D341Med (cell line): ENCODE measurements at regions not wholly inside any gene's neighbourhood (a gene's known extent, or its start where the extent isn't known, plus 50 kb on each side); places are given as distances from the start of the nearest gene placed in this dataset.
"Not testable (repeated sequence)": the region's sequence is repeated elsewhere in the genome, so short reads cannot be mapped to it uniquely, and the experiment has no call there.

Source experiments
- DNase-seq: peaks from one replicate; pipeline ENCODE4 v3.0.0; 2012; ENCODE audit warnings: low spot score

- DNase-seq: not testable (repeated sequence)
Observed at GRCh38 chr5:39753747-39754146, 329.0 kb upstream of the DAB2 start.

DNA sequence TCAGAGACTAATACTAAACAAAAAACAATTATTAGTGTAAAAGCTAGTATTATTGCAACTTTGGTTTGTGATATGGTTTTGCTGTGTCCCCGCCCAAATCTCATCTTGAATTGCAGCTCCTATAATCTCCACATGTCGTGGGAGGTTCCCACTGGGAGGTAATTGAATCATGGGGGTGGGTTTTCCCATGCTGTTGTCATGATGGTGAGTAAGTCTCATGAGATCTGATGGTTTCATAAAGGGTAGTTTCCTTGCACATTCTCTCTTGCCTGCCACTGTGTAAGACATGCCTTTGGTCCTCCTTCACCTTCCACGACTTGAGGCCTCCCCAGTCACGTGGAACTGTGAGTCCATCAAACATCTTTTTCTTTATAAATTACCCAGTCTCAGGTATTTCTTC, 325.9 kb upstream of the DAB2 start:
- DNase-seq: no peak

- no peak for DNase-seq
Observed at GRCh38 chr5:39742916-39743315, 318.1 kb upstream of the DAB2 start.

GRCh38 chr5:39740404-39740803, 315.6 kb upstream of the DAB2 start:
- DNase-seq: no peak

- no peak for DNase-seq
Observed at GRCh38 chr5:39732166-39732565, 307.4 kb upstream of the DAB2 start.

GRCh38 chr5:39730699-39731098, 305.9 kb upstream of the DAB2 start:
- no peak for DNase-seq

DNA sequence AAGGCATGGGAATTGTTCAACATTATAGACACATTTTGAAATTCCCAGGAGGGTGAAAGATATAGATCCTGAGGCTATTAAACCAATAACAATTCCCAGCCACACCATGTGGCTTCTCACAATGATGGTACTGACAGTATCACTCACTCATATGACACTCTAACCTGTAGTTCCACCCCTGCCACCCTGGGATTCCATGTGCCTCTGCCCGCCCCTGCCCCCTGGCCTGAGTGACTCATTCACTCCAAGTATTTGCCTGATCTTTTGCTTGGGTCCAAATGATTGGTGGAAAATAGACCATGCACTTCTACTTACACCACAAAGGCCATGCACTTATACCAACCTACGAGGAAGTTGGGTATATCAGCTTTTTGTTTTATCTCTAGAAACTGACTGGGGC, 305.2 kb upstream of the DAB2 start:
- DNase-seq: no peak

- DNase-seq: no peak
Observed at GRCh38 chr5:39726467-39726866, 301.7 kb upstream of the DAB2 start.

GRCh38 chr5:39721394-39721793, 296.6 kb upstream of the DAB2 start:
- DNase-seq: no peak

GRCh38 chr5:39720136-39720535, 295.4 kb upstream of the DAB2 start:
- no peak for DNase-seq

- no peak for DNase-seq
Observed at GRCh38 chr5:39717176-39717897, 292.6 kb upstream of the DAB2 start.

- peak; percentile 63 for DNase-seq
Observed at GRCh38 chr5:39716532-39717028, 291.8 kb upstream of the DAB2 start.

GRCh38 chr5:39714036-39714698, 289.4 kb upstream of the DAB2 start:
- peak; percentile 48 for DNase-seq

DNA sequence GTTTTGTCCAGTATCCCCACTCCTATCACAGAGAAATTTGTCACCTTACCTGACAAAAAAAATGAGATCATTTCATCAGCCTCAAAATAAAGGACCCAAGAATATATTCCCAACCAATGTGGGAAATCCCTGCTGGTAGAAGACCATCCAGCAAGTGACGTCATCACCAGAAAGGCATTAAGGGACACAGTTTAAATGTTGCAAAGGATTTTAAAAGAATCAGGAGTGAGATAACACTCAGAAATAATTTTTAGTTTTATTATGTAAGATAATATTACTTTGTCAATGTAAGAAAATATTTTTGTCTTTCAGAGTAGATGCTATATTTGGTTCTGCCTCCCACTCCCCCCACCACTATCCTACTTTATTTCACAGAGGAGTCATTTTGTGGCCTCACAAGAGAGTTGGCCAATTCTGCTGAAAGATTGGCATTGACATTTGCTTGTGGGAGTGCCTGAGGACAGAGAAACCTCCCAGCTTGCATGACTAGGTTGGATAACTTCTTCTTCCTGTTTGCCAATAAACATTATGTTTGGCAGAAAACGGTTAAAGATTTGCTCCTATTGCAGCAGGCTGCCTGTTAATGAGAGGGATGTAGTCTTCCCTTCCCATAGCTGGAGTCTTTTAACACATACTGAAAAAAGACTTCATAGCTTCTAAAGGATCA, 288.6 kb upstream of the DAB2 start:
- no peak for DNase-seq

GRCh38 chr5:39712316-39713249, 287.8 kb upstream of the DAB2 start:
- no peak for DNase-seq

DNA sequence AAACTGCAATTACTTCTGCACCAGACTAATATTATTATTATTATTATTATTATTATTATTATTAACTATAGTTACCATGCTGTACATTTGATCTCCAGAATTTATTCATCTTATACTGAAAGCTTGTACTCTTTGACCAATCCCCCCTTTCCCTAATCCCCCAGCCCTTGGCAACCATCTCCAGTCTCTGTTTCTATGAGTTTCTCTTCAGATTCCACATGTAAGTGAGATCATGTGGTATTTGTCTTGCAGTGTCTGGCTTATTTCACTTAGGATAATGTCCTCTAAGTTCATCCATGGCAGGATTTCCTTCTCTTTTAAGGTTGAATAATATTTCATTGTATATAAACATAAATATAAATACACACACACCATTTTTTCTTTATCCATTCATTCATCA, 287.0 kb upstream of the DAB2 start:
- DNase-seq: no peak

GRCh38 chr5:39709032-39709431, 284.3 kb upstream of the DAB2 start:
- DNase-seq: no peak

GRCh38 chr5:39702928-39703327, 278.1 kb upstream of the DAB2 start:
- no peak for DNase-seq

- no peak for DNase-seq
Observed at GRCh38 chr5:39700523-39700922, 275.7 kb upstream of the DAB2 start.

DNA sequence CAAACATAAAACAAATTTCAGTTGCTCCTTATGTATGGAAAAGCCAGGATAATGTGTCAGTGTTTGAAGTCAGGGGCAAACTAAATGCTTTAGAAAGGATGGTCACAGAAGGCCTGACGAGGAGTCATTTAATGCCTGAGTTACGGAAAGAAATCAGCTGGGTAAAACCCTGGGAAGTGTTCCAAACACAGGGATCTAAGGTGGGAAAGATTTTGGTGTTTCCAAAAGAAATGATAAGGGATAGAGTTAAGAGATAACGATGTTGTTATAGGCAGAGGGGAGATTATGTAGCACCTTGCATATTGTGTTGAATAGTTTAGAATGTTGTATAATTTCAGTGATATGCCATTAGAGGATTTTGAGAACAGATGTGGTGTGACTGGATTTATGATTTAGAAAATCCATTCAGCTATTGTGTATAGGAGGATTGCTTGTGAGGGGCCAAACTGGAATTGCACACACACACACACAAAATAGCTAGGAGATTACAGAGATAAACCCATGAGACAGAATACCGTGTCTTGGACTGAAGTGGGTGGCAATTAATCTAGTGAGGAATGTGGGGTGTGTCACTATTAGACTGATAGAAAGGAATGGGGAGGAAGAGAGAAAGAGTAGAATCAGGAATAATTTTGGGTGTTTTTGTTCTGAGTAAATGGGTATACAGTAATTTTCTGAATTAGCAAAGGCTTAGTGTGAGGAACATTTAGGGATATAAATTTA, 274.2 kb upstream of the DAB2 start:
- peak; percentile 42 for DNase-seq

DNA sequence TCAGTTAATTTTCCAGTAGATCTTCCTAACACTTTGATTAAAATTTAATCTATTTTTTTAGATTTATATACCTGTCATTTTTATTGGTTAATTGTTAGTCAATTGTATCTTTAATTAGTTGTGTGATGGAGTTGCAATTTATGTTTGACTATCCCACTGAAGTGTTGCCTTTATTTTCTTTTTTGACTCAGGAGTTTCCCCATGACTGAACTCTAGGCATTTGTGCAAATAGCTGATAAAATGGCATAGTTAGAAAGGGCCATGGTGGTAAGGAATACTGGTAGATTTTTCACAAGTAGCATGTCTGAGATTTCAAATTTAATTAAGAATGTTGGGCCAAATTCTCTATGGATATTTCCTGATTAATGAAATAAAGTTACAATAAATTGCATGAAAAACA, 273.1 kb upstream of the DAB2 start:
- DNase-seq: no peak
